B cell (primary cell): ENCODE measurements at regions not wholly inside any gene's neighbourhood (a gene's known extent, or its start where the extent isn't known, plus 50 kb on each side); places are given as distances from the start of the nearest gene placed in this dataset.

Source experiments
- ATAC-seq: fragments of 200-7000 bp; cut with Tn5 transposase; one replicate; pipeline ENCODE4 v1.10.0; 2021; ENCODE audit warnings: low read depth, mild to moderate bottlenecking, moderate number of reproducible peaks, moderate library complexity
- CTCF ChIA-PET: fragments of 350-600 bp; sonication (Branson Sonifier 250); formaldehyde crosslinking; loops from one replicate; lab custom pipeline; 2021; ENCODE audit warnings: antibody characterized with exemption, inconsistent platforms; lab: Charles Lee
- POLR2A ChIA-PET: fragments of 350-600 bp; sonication (Branson Sonifier 250); formaldehyde crosslinking; loops from one replicate; lab custom pipeline; 2021; ENCODE audit warnings: antibody characterized with exemption; lab: Charles Lee
- DNase-seq: peaks from one replicate; pipeline ENCODE4 v3.0.0; 2013
- H2AFZ ChIP-seq: 2 replicates; pipeline ENCODE4 v1.6.1; 2012; ENCODE audit warnings: mild to moderate bottlenecking, low read depth, low read length; ENCODE audit not compliant: insufficient read depth, poor library complexity, severe bottlenecking
- H3K27ac ChIP-seq, 2 donors: 1 replicate in 1 of 2; 2 replicates in 1 of 2; pipeline ENCODE4 v1.5.1; 2012 to 2013; ENCODE audit warnings: low read length in 2 of 2, mild to moderate bottlenecking in 2 of 2, moderate library complexity in 1 of 2
- H3K27me3 ChIP-seq, 4 experiments: fragments of 200-600 bp in 1 of 4; sonication (generic) in 1 of 4; replicated peaks in 1 of 4; 1 replicate in 2 of 4; 2 replicates in 2 of 4; pipeline versions ENCODE4 v1.6.1 to v1.7.0; 2013 to 2016; ENCODE audit warnings: low read length in 3 of 4, mild to moderate bottlenecking in 2 of 4, mixed read lengths in 1 of 4, moderate library complexity in 1 of 4; ENCODE audit not compliant: insufficient read depth in 4 of 4, control insufficient read depth in 3 of 4; ENCODE audit errors: control extremely low read depth in 1 of 4
- H3K36me3 ChIP-seq, 2 experiments: replicated peaks in 1 of 2; 1 replicate in 1 of 2; 2 replicates in 1 of 2; pipeline versions ENCODE4 v1.6.1 to v1.7.1; 2013; ENCODE audit warnings: low read length in 1 of 2; ENCODE audit not compliant: insufficient read depth in 2 of 2, control insufficient read depth in 1 of 2; ENCODE audit errors: control extremely low read depth in 1 of 2, extremely low read depth in 1 of 2
- H3K4me1 ChIP-seq, 2 donors: fragments of 200-600 bp in 1 of 2; sonication (generic) in 1 of 2; 1 replicate in 1 of 2; 2 replicates in 1 of 2; pipeline versions ENCODE4 v1.5.1 to v1.6.1; 2013 to 2017; ENCODE audit warnings: low read length in 2 of 2; ENCODE audit not compliant: control insufficient read depth in 2 of 2, insufficient read depth in 2 of 2
- H3K4me2 ChIP-seq: replicated peaks from 2 replicates; pipeline ENCODE3; 2012; ENCODE audit warnings: mild to moderate bottlenecking, low read depth, low read length; ENCODE audit not compliant: poor library complexity, severe bottlenecking
- H3K4me3 ChIP-seq, 5 experiments: fragments of 200-600 bp in 1 of 5; sonication (generic) in 1 of 5; 1 replicate in 3 of 5; 2 replicates in 2 of 5; pipeline versions ENCODE4 v1.5.1 to v1.7.0; 2011 to 2016; ENCODE audit warnings: low read length in 4 of 5, mild to moderate bottlenecking in 4 of 5, low read depth in 2 of 5, control low read depth in 1 of 5, moderate library complexity in 1 of 5; ENCODE audit not compliant: insufficient read depth in 1 of 5; ENCODE audit errors: control extremely low read depth in 1 of 5, extremely low read depth in 1 of 5
- H3K79me2 ChIP-seq: fragments of 200-600 bp; sonication (generic); one replicate; pipeline ENCODE4 v1.6.0; 2016; ENCODE audit warnings: low read length; ENCODE audit not compliant: control insufficient read depth, insufficient read depth
- H3K9ac ChIP-seq: fragments of 200-600 bp; sonication (generic); 2 replicates; pipeline ENCODE4 v1.6.1; 2017; ENCODE audit warnings: mild to moderate bottlenecking, low read length, moderate library complexity
- H3K9me3 ChIP-seq, 3 donors: one replicate each; pipeline versions ENCODE4 v1.6.1 to v1.7.1; 2013; ENCODE audit warnings: low read length in 2 of 3; ENCODE audit not compliant: control insufficient read depth in 2 of 3, insufficient read depth in 1 of 3; ENCODE audit errors: control extremely low read depth in 1 of 3
- H4K20me1 ChIP-seq: 2 replicates; pipeline ENCODE4 v1.6.0; 2012; ENCODE audit warnings: mild to moderate bottlenecking, low read length; ENCODE audit not compliant: insufficient read depth, control insufficient read depth, poor library complexity, severe bottlenecking
- H3K27ac Mint-ChIP-seq: one replicate; pipeline ENCODE4 v1.8.0; 2021; ENCODE audit warnings: mixed read lengths
- H3K27me3 Mint-ChIP-seq: one replicate; pipeline ENCODE4 v1.8.0; 2021; ENCODE audit warnings: mixed read lengths
- H3K4me1 Mint-ChIP-seq: one replicate; pipeline ENCODE4 v1.8.0; 2021; ENCODE audit warnings: mixed read lengths
- H3K4me3 Mint-ChIP-seq: one replicate; pipeline ENCODE4 v1.8.0; 2021; ENCODE audit warnings: mixed read lengths
- H3K9me3 Mint-ChIP-seq: one replicate; pipeline ENCODE4 v1.8.0; 2022; ENCODE audit warnings: mixed read lengths; ENCODE audit not compliant: insufficient read depth
- EZH2 ChIP-seq: IDR thresholded peaks from 2 replicates; pipeline ENCODE4 v1.6.1; 2012; ENCODE audit warnings: borderline replicate concordance, low read depth, mild to moderate bottlenecking, moderate library complexity, low read length; ENCODE audit not compliant: insufficient read depth, poor library complexity, severe bottlenecking
- WGBS: methylation state at CpG from one replicate; pipeline ENCODE4 v1.1.5; 2013; ENCODE audit warnings: missing lambda C conversion rate; ENCODE audit not compliant: insufficient coverage; 5-methylcytosine and 5-hydroxymethylcytosine counted together
- intact Hi-C: fragments of 100-400 bp; cut with micrococcal nuclease; formaldehyde crosslinking; loops from one replicate; pipeline ENCODE4 v1.10.0; 2022
- TF ChIP-seq, protein P1 (sequence below): fragments of 200-600 bp; IDR thresholded peaks from one replicate; pipeline ENCODE4 v1.8.0; 2022; ENCODE audit warnings: antibody characterized with exemption, mild to moderate bottlenecking

- intact Hi-C loops: no loop called here
- no peaks in the 10 kb centered on the region for H3K4me1 Mint-ChIP-seq
- no peaks in the 10 kb centered on the region for H4K20me1 ChIP-seq
- no peak overlapping the region for H3K27ac ChIP-seq
- H3K27me3 Mint-ChIP-seq: peaks cover 5% of the 10 kb centered on the region
- no peak for ATAC-seq
- TF ChIP-seq, protein P1, sequence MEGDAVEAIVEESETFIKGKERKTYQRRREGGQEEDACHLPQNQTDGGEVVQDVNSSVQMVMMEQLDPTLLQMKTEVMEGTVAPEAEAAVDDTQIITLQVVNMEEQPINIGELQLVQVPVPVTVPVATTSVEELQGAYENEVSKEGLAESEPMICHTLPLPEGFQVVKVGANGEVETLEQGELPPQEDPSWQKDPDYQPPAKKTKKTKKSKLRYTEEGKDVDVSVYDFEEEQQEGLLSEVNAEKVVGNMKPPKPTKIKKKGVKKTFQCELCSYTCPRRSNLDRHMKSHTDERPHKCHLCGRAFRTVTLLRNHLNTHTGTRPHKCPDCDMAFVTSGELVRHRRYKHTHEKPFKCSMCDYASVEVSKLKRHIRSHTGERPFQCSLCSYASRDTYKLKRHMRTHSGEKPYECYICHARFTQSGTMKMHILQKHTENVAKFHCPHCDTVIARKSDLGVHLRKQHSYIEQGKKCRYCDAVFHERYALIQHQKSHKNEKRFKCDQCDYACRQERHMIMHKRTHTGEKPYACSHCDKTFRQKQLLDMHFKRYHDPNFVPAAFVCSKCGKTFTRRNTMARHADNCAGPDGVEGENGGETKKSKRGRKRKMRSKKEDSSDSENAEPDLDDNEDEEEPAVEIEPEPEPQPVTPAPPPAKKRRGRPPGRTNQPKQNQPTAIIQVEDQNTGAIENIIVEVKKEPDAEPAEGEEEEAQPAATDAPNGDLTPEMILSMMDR: no peak
- no peak for TF ChIP-seq EZH2
- H3K27me3 ChIP-seq: no peaks in the 10 kb centered on the region
- H3K4me3 Mint-ChIP-seq: no peak overlapping the region
- no peak overlapping the region for H3K27ac Mint-ChIP-seq
- H2AFZ ChIP-seq: no peak overlapping the region
- ChIA-PET POLR2A (no interaction called here), CTCF (no interaction called here)
- no peaks in the 10 kb centered on the region for H3K9me3 Mint-ChIP-seq
- no peak overlapping the region for H3K9ac ChIP-seq
- H3K4me3 ChIP-seq: no peak overlapping the region
- no peaks in the 10 kb centered on the region for H3K4me1 ChIP-seq
- no peak overlapping the region for H3K4me2 ChIP-seq
- WGBS: 87% methylated on average over 3 of the region's 6 CpGs
- peaks cover 0 to 3% (median 0%) of the 10 kb centered on the region in 3 donors for H3K9me3 ChIP-seq
- no peaks in the 10 kb centered on the region for H3K79me2 ChIP-seq
- DNase-seq: no peak
- H3K36me3 ChIP-seq: no peaks in the 10 kb centered on the region
These were observed 249.4 kb downstream of the DLL1 start for GRCh38 chr6:170041526-170041925.

- Histone ChIP-seq H3K27ac (no peak overlapping the region), H3K79me2 (no peaks in the 10 kb centered on the region), H3K4me3 (no peak overlapping the region), H3K36me3 (no peaks in the 10 kb centered on the region), H3K4me1 (no peaks in the 10 kb centered on the region), H3K9me3 (peaks cover 0 to 4% (median 0%) of the 10 kb centered on the region in 3 donors), H2AFZ (no peak overlapping the region), H3K27me3 (no peaks in the 10 kb centered on the region), H4K20me1 (no peaks in the 10 kb centered on the region), H3K9ac (no peak overlapping the region), H3K4me2 (no peak overlapping the region)
- CTCF ChIA-PET: no interaction called here
- no peaks in the 10 kb centered on the region for H3K9me3 Mint-ChIP-seq
- H3K4me1 Mint-ChIP-seq: no peaks in the 10 kb centered on the region
- no peak for TF ChIP-seq EZH2
- TF ChIP-seq, protein P1: no peak
- POLR2A ChIA-PET: no interaction called here
- H3K27me3 Mint-ChIP-seq: peaks cover 5% of the 10 kb centered on the region
- no peak for DNase-seq
- no peak for ATAC-seq
- 88% methylated on average over 5 of the region's 5 CpGs for WGBS
- no peak overlapping the region for H3K4me3 Mint-ChIP-seq
- H3K27ac Mint-ChIP-seq: no peak overlapping the region
- intact Hi-C loops: no loop called here
These were observed 250.0 kb downstream of the DLL1 start for GRCh38 chr6:170040906-170041305.
